ENCODE measurements at regions not wholly inside any gene's neighbourhood (a gene's known extent, or its start where the extent isn't known, plus 50 kb on each side); places are given as distances from the start of the nearest gene placed in this dataset.

DNA sequence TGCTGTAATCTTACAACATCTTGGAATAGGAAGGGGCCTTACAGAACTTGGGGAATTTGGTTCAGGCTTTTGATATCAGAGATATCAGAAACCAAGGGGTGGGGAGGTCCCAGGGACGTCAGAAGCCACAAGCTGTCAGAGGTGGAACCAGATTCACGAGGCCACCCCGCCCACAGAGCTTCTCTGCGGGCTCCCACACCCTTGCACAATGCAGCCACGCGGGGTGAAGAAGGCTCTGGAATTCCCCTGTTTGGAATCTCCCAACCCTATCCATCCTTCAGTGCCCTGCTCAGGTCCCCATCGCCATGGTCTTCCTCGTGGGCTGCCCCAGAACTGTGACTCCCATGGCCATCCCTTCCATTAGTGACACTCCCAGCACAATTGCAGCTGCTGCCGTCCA is 247.1 kb upstream of the SHH start:
- DNase-seq (ENCODE audit: low spot score), result no peak
- TF ChIP-seq, protein P1, sequence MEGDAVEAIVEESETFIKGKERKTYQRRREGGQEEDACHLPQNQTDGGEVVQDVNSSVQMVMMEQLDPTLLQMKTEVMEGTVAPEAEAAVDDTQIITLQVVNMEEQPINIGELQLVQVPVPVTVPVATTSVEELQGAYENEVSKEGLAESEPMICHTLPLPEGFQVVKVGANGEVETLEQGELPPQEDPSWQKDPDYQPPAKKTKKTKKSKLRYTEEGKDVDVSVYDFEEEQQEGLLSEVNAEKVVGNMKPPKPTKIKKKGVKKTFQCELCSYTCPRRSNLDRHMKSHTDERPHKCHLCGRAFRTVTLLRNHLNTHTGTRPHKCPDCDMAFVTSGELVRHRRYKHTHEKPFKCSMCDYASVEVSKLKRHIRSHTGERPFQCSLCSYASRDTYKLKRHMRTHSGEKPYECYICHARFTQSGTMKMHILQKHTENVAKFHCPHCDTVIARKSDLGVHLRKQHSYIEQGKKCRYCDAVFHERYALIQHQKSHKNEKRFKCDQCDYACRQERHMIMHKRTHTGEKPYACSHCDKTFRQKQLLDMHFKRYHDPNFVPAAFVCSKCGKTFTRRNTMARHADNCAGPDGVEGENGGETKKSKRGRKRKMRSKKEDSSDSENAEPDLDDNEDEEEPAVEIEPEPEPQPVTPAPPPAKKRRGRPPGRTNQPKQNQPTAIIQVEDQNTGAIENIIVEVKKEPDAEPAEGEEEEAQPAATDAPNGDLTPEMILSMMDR (IDR thresholded peaks at IDR 0.05; ENCODE audit: borderline replicate concordance, control extremely low read depth, extremely low read depth, insufficient read depth, missing control alignments), result no peak
- in situ Hi-C loops (cut with MboI; ENCODE audit: low sequenced_read_pairs, unreplicated experiment), result no loop called here

DNA sequence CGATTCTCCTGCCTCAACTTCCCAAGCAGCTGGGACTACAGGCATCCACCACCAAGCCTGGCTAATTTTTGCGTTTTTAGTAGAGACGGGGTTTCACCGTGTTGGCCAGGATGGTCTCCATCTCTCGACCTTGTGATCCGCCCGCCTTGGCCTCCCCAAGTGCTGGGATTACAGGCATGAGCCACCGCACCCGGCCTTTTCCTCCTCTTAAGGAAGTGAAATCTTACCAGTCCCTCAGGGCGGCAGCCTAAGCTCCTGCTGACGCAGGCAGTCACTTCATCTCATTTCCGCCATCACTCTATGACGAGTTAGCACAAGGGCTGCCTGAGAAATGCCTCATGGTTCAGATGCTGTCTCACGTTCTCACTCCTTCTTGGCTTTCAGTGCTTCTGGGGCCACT is 246.0 kb upstream of the SHH start:
- DNase-seq (ENCODE audit: low spot score), result no peak
- TF ChIP-seq, protein P1 (IDR thresholded peaks at IDR 0.05; ENCODE audit: borderline replicate concordance, control extremely low read depth, extremely low read depth, insufficient read depth, missing control alignments), result no peak
- in situ Hi-C loops (cut with MboI; ENCODE audit: low sequenced_read_pairs, unreplicated experiment), result no loop called here

DNA sequence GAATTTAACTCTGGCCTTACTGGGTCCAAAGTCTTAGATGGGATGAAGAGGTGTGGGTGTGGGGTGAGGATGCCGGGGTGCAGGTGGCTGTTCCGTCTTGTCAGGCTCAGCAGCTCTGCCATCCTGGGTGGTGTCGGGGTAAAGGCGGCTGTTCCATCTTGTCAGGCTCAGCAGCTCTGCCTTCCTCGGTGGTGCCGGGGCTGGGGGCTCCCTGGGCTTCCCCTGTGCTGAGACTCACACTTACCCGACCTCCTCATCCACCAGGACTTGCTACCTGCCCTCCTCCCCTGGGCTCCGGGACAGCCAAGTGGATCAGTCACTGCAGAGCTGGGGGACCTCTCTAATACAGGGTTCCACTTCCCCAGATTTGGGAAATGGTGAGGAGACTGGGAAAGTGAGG is 244.3 kb upstream of the SHH start:
- in situ Hi-C loops (cut with MboI; ENCODE audit: low sequenced_read_pairs, unreplicated experiment), result no loop called here
- TF ChIP-seq, protein P1 (IDR thresholded peaks at IDR 0.05; ENCODE audit: borderline replicate concordance, control extremely low read depth, extremely low read depth, insufficient read depth, missing control alignments), result no peak
- no peak for DNase-seq (ENCODE audit: low spot score)

DNA sequence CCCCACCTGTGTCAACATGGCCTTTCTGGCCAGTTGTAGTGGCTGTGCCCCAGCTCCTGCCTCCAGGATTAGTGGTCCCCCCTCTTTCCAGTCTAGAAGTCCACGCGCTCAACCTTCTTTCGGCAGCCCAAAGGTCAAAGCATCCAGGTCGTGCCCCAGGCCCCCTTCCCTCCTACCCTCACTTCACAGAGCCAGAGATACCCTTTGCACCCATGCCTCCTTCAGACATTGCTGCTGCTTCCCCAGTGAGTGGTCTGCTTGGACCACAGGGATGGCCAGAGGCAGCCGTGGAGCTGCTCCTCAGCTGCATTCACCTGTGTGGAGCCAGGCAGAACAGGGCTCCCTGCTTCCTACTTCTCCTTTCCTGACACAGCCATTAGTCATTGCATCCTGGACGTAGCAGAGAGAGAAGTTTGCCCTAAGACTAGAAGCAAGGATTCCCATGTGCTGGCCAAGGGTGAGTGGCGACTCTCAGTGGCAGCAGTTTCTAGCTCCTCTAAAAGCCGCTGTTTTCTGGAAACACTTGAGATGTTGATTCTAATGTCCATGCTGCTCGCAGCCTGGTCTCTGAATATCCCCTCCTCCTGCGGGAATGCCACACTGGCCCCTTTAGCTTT is 243.1 kb upstream of the SHH start:
- DNase-seq (ENCODE audit: low spot score), result no peak
- TF ChIP-seq, protein P1 (IDR thresholded peaks at IDR 0.05; ENCODE audit: borderline replicate concordance, control extremely low read depth, extremely low read depth, insufficient read depth, missing control alignments), result no peak
- in situ Hi-C loops (cut with MboI; ENCODE audit: low sequenced_read_pairs, unreplicated experiment), result no loop called here

DNA sequence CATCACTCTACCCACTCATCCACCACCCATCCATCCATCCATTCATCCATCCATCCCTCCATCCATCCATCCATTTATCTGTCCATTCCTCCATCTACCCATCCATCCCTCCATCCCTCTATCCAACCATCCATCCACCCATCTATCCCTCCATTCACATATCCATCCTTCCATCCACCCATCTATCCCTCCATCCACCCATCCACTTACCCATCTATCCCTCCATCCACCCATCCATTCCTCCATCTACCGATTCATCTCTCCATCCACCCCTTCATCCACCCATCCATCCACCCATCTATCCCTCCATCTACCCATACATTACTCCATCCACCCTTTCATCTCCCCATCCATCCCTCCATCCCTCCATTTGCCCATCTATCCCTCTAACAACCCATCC is 239.6 kb upstream of the SHH start:
- in situ Hi-C loops (cut with MboI; ENCODE audit: low sequenced_read_pairs, unreplicated experiment), result no loop called here
- no peak for DNase-seq (ENCODE audit: low spot score)
- TF ChIP-seq, protein P1 (IDR thresholded peaks at IDR 0.05; ENCODE audit: borderline replicate concordance, control extremely low read depth, extremely low read depth, insufficient read depth, missing control alignments), result no peak

DNA sequence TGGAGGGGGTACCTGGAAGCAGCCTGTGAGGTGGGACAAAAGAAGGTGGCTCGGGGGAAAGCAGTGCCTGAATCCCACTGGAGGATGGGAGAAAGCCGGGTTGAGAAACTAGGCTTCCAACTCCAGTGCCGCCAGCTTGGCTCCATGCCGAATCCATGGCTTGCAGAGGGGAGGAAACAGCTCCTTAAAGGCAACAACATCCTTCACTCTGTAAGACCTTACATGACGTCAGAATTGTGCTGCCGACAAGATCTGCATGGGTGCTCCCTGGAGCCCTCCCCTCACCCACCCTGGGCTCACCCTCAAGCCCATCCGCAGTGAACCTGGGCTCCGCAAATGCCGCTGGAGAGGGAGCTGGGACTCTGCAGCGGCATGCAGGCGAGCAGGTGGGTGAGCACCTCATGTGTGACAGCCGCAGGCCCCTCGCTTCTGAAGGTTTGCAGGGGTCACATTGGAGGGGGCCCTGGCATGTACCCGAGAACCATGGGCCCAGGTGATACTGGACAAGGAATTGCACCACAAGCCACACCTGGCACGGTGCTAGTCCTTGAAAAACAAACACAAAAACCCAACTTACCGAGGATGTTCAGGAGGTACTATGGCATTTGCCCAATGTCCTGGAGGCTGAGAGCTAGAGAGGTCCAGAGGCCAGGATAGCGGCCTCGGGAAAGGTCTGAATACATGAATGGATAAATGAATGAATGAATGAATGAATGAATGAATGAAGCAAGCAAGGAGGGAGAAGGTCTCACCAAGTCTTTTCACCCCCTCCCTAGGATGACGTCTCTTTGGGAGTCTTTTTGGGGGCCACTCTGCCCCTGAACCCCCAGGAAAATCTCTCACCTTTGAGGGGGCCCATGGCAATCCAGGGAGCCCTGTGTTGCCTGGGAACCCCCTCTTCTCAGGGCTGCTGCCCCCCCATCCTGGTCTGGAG is 238.6 kb upstream of the SHH start:
- in situ Hi-C loops (cut with MboI; ENCODE audit: low sequenced_read_pairs, unreplicated experiment), result no loop called here
- DNase-seq (ENCODE audit: low spot score), result no peak
- TF ChIP-seq, protein P1 (IDR thresholded peaks at IDR 0.05; ENCODE audit: borderline replicate concordance, control extremely low read depth, extremely low read depth, insufficient read depth, missing control alignments), result no peak
